ENCODE measurements at regions not wholly inside any gene's neighbourhood (a gene's known extent, or its start where the extent isn't known, plus 50 kb on each side); places are given as distances from the start of the nearest gene placed in this dataset.
"Not testable (repeated sequence)": the region's sequence is repeated elsewhere in the genome, so short reads cannot be mapped to it uniquely, and the experiment has no call there.

DNA sequence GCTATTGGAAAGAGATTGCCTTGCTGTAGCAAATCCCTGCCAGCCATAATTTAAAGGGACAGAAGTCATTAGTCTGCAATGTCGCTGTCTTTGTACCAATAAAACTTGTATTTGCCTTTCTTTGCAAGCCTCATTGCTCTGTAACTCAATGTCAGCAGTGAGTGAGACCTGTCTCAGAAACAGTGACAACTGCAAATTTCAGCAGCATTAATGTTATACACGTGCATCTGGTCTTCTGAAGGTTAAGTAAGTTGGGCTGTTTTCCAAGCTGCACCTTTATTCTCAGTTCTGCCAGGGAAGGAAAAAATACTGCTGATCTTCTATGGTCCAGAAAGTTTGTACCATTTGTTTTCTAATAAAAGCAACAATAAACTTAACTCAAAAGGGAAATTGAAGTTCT is 543.1 kb downstream of the TRIML1 start:
- intact Hi-C loops (cut with DNase I) = no loop called here
- DNase-seq = no peak

GRCh38 chr4:188683571-188683970 is 544.3 kb downstream of the TRIML1 start:
- no peak for DNase-seq

DNA sequence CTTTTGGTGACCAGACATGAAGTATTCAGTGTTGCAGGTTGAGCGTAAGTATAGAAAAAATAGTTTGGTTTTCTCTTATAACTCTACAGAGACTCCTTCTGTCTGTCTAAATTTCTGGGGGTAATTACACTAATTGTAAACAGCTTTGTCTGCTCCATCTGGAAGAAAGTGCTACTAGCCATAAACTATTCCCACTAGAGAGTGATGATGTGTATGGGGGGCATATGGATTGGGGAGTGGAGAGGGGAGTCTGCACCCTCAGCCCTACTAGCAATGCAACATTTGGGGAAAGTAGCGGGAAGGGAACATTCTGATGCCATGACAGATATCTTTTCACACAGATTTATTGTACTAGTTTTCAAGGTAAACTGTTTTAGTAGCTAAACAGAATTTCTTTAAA is 549.7 kb downstream of the TRIML1 start:
- DNase-seq = no peak
- intact Hi-C loops (cut with DNase I) = no loop called here

More at GRCh38 chr4:188683571-188683970, 544.3 kb downstream of the TRIML1 start:
- intact Hi-C loops (cut with DNase I) = no loop called here

- no peak for DNase-seq
- intact Hi-C loops (cut with DNase I) = no loop called here
Observed at GRCh38 chr4:188691811-188692210, 552.6 kb downstream of the TRIML1 start.

DNA sequence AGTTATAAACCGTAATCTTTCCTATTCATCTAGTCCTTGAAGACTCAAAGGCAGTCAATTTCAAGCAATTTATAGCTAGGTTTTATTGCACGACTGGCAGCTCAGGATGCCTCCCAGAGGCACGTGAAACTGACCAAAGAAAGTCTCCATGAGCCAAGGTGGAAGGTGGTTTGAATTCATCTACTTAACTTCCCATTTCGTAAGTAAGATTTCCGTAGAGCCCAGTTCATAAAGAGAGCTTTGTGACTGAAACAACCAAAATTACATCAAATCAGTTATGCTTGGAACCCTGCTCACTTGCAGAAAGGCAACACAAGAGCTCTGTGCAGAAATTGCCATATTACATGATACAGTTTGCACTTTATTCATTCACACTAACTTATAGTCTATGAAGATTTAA is 556.0 kb downstream of the TRIML1 start:
- no peak for DNase-seq

GRCh38 chr4:188697243-188697642 is 558.0 kb downstream of the TRIML1 start:
- no peak for DNase-seq
- intact Hi-C loops (cut with DNase I) = no loop called here

More for the DNA sequence above, 556.0 kb downstream of the TRIML1 start:
- intact Hi-C loops (cut with DNase I) = no loop called here

GRCh38 chr4:188701952-188702351 is 562.7 kb downstream of the TRIML1 start:
- intact Hi-C loops (cut with DNase I) = no loop called here
- DNase-seq = no peak

DNA sequence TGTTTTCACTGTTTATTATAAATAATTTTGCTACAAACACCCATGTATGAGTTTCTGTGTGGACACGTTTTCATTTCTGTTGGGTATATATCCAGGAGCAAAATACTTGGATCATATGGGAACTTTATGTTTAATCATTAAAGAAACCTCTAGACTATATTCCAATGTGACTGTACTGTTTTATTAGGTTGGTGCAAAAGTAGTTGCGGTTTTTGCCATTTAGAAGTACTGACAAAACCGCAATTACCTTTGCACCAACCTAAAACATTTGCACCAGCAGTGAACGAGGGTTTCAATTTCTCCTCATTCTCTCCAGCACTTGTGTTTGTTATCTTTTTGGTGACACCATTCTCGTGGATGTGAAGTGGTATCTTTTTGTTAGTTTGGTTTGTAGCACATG is 565.0 kb downstream of the TRIML1 start:
- DNase-seq = no peak
- intact Hi-C loops (cut with DNase I) = no loop called here

GRCh38 chr4:188707036-188707435 is 567.8 kb downstream of the TRIML1 start:
- no peak for DNase-seq
- intact Hi-C loops (cut with DNase I) = no loop called here

DNA sequence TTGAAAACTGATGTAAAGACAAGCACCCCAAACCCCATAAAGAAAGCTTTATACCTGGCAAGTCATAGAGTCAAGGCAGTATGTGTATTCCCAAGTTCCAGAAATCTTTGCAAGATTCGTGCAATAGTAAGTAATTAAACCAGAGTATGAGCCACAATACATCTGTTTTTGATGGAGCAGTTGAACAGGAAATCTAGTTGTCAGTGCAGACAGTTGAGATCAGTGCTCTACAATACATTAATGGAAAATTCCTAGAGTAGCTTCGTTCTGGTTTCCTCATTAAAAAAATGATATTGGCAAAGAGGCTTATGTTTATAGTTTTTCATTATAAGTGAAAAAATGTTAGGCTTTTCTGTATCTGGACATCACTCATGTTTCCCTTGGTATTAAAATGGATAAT is 575.3 kb downstream of the TRIML1 start:
- DNase-seq = no peak

GRCh38 chr4:188714907-188715306 is 575.7 kb downstream of the TRIML1 start:
- DNase-seq = no peak
- intact Hi-C loops (cut with DNase I) = no loop called here

More for the DNA sequence above, 575.3 kb downstream of the TRIML1 start:
- intact Hi-C loops (cut with DNase I) = no loop called here

GRCh38 chr4:188717661-188718060 is 578.4 kb downstream of the TRIML1 start:
- intact Hi-C loops (cut with DNase I) = no loop called here
- DNase-seq = no peak

DNA sequence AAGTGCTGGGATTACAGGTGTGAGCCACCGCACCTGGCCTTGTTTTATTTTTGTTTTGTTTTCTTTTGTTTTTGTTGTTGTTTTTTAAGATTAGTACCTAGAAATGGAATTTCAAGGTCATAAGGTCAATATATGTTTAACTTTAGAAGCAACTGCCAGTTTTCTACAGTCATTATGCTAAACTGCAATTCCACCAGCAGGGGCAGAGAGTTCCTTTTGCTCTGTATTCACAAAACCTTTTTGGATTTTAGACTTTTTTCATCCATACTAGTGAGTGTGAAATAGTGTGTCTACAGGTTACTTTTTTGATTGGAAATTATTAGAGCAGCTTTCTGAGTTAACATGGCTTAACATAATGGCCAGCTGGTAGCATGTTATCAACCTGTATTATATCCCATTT is 580.6 kb downstream of the TRIML1 start:
- DNase-seq = no peak

DNA sequence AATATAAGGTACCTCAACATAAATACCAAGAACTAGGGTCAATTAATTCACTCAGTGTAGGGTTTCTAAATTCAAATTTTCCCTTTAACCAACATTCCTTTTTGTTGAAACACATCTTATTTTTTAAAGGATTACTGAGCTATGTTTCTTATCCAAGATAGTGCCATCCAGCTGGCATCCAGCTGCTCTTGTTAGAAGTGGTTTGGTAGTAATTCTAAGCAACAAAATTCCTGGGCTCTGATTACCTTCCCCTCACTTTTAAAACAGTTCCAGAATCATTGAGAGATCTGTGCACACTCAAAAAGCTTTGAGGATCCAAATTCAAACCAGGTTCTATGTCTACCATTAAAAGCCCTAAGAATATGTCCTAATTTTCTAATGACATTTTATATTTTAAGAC is 583.7 kb downstream of the TRIML1 start:
- intact Hi-C loops (cut with DNase I) = no loop called here

More for the DNA sequence above, 580.6 kb downstream of the TRIML1 start:
- intact Hi-C loops (cut with DNase I) = no loop called here

DNA sequence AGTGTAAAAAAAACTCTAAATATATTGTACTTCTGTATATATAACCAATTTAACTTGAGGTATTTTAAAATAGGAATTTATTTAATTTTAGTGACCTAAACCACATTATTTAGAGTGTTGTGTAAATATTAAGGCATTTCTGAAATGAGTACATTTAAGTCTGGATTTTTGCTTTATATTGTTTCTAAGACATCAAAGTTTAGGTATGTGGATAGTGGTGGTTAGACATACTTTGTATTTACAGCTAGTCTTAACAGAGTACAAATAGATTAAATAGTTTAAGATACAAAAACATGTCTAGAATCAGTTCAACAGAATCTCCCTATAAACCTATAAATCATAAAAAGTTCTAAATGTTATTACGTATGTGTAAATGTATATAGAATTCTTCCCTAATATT is 588.5 kb downstream of the TRIML1 start:
- intact Hi-C loops (cut with DNase I) = no loop called here
- DNase-seq = no peak

More for the DNA sequence above, 583.7 kb downstream of the TRIML1 start:
- no peak for DNase-seq

DNA sequence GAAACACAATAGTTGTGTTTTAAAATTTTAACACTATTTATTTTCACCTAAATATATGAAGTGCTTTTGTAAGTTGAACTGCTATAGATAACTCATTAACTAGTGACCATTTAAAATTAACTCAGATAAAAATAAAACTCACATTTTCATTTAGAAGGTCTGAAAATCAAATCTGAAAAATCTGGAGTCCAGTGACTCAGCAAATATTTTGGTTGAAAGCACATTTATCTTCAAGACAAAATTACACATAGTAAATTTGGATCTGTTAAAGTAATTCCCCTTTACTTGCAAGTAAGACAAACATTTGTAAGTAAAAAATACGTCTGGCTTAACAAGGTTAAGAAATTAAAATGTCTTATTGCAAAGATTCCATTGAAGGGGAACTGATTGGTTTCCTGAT is 589.1 kb downstream of the TRIML1 start:
- no peak for DNase-seq
- intact Hi-C loops (cut with DNase I) = no loop called here

- intact Hi-C loops (cut with DNase I) = no loop called here
- DNase-seq = no peak
Observed at GRCh38 chr4:188732131-188732530, 592.9 kb downstream of the TRIML1 start.

DNA sequence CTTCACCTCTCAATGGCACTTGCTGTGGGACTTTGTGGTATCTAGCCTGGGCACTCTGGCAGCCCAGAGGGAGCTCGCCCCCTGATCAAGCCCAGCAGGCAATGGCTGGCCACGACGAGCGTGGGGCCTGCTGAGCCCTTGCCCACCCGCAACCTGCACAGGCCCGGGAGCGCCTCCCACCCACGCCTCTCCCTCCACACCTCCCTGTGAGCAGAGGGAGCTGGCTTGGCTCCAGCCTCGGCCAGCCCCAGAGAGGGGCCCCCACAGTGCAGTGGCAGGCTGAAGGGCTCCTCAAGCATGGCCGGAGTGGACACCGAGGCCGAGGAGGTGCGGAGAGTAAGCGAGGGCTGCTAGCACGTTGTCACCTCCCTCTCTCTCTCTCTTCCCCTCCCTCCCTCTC is 595.8 kb downstream of the TRIML1 start:
- intact Hi-C loops (cut with DNase I) = no loop called here
- DNase-seq = no peak

- intact Hi-C loops (cut with DNase I) = no loop called here
- DNase-seq = no peak
Observed at GRCh38 chr4:188737251-188738002, 598.2 kb downstream of the TRIML1 start.

GRCh38 chr4:188738290-188738689 is 599.0 kb downstream of the TRIML1 start:
- intact Hi-C loops (cut with DNase I) = not testable (repeated sequence)
- DNase-seq = peak in 2 of 42 donors; percentile 10 to 21

DNA sequence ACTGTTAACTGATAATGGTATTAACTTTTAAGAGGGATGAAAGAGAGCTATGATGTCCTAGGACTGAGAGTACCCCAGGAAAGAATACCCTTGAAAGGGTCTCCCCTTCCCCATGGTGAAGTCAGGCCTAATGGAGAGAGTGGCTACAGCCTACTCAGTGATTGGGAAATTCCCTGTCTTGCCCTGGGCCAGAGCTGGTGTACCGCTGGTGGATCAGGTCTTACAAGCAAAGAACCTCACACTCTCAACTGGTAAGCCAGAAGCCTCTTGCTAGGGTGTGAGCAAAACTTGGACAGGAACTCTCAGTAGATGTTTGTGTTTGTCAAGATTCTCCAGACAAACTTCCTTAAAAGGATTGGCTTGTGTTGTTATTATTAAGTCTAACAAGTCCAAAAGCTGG is 600.9 kb downstream of the TRIML1 start:
- intact Hi-C loops (cut with DNase I); DNase-seq: not testable (repeated sequence)

All from head of caudate nucleus (tissue), 42 donors.